OCI-LY1 (cell line): ENCODE measurements at regions not wholly inside any gene's neighbourhood (a gene's known extent, or its start where the extent isn't known, plus 50 kb on each side); places are given as distances from the start of the nearest gene placed in this dataset.

ENCODE experiments used
- H2AFZ ChIP-seq: fragments of 200-600 bp; sonication (generic), shearing (Covaris generic); 2 replicates; pipeline ENCODE4 v1.6.0; 2014; ENCODE audit warnings: antibody characterized with exemption, mild to moderate bottlenecking, low read length
- H3F3A ChIP-seq: fragments of 200-600 bp; sonication (generic), shearing (Covaris generic); 2 replicates; pipeline ENCODE4 v1.6.0; 2014; ENCODE audit warnings: mild to moderate bottlenecking, antibody characterized with exemption, low read length, moderate library complexity; ENCODE audit not compliant: insufficient read depth
- H3K27ac ChIP-seq: fragments of 200-600 bp; sonication (generic); 2 replicates; pipeline ENCODE4 v1.5.1; 2014; ENCODE audit warnings: low read length, mixed run types, mild to moderate bottlenecking, low read depth; ENCODE audit not compliant: poor library complexity, severe bottlenecking
- H3K27me3 ChIP-seq: fragments of 200-600 bp; sonication (generic); 2 replicates; pipeline ENCODE4 v1.6.0; 2014; ENCODE audit warnings: antibody characterized with exemption, mild to moderate bottlenecking, low read length, moderate library complexity; ENCODE audit not compliant: insufficient read depth
- H3K36me3 ChIP-seq: fragments of 200-600 bp; sonication (generic); 2 replicates; pipeline ENCODE4 v1.6.1; 2014; ENCODE audit warnings: mild to moderate bottlenecking, antibody characterized with exemption, low read length, moderate library complexity, mixed read lengths; ENCODE audit not compliant: insufficient read depth
- H3K4me1 ChIP-seq: fragments of 200-600 bp; sonication (generic); 2 replicates; pipeline ENCODE4 v1.5.1; 2014; ENCODE audit warnings: mild to moderate bottlenecking, low read length, moderate library complexity; ENCODE audit not compliant: insufficient read depth, severe bottlenecking
- H3K4me2 ChIP-seq: fragments of 200-600 bp; sonication (generic), shearing (Covaris generic); 2 replicates; pipeline ENCODE4 v1.6.1; 2014; ENCODE audit warnings: low read length
- H3K4me3 ChIP-seq: fragments of 200-600 bp; sonication (generic); 2 replicates; pipeline ENCODE4 v1.5.1; 2014; ENCODE audit warnings: low read length, low read depth, mild to moderate bottlenecking, mixed read lengths; ENCODE audit not compliant: poor library complexity, severe bottlenecking
- H3K79me2 ChIP-seq: fragments of 200-600 bp; shearing (Covaris generic); 2 replicates; pipeline ENCODE4 v1.6.1; 2016; ENCODE audit warnings: mixed run types, low read length, mixed read lengths; ENCODE audit not compliant: insufficient read depth
- H3K9ac ChIP-seq: fragments of 200-600 bp; sonication (generic), shearing (Covaris generic); 2 replicates; pipeline ENCODE4 v1.6.1; 2014; ENCODE audit warnings: mild to moderate bottlenecking, low read length, mixed read lengths
- H3K9me2 ChIP-seq: fragments of 200-600 bp; sonication (generic), shearing (Covaris generic); 2 replicates; pipeline ENCODE4 v1.6.1; 2014; ENCODE audit warnings: low read depth, mild to moderate bottlenecking, low read length, mixed read lengths
- H3K9me3 ChIP-seq: fragments of 200-600 bp; shearing (Covaris generic); 2 replicates; pipeline ENCODE4 v1.6.1; 2014; ENCODE audit warnings: low read length, mixed read lengths
- H4K20me1 ChIP-seq: fragments of 200-600 bp; sonication (generic), shearing (Covaris generic); 2 replicates; pipeline ENCODE4 v1.6.0; 2016; ENCODE audit warnings: mild to moderate bottlenecking, low read length; ENCODE audit not compliant: insufficient read depth
- CTCF ChIP-seq: fragments of 200-600 bp; sonication (generic), shearing (Covaris generic); IDR thresholded peaks from 2 replicates; pipeline ENCODE4 v1.5.1; 2017; ENCODE audit warnings: mild to moderate bottlenecking, antibody characterized with exemption, low read length, moderate library complexity, mixed read lengths
- EZH2 ChIP-seq: fragments of 200-600 bp; sonication (generic), shearing (Covaris generic); IDR thresholded peaks from 2 replicates; pipeline ENCODE4 v1.8.0; 2017; ENCODE audit warnings: borderline replicate concordance, mixed run types, mild to moderate bottlenecking, antibody characterized with exemption, low read length, moderate library complexity, mixed read lengths

- Histone ChIP-seq H3F3A (no peaks in the 10 kb centered on the region), H3K79me2 (no peaks in the 10 kb centered on the region), H3K27me3 (no peaks in the 10 kb centered on the region), H2AFZ (no peak overlapping the region), H3K36me3 (no peaks in the 10 kb centered on the region), H3K9me3 (no peaks in the 10 kb centered on the region), H3K9ac (no peak overlapping the region), H3K27ac (no peak overlapping the region), H3K9me2 (no peaks in the 10 kb centered on the region), H3K4me3 (no peak overlapping the region), H4K20me1 (no peaks in the 10 kb centered on the region), H3K4me2 (no peak overlapping the region), H3K4me1 (no peaks in the 10 kb centered on the region)
- no peak for TF ChIP-seq EZH2
- no peak for TF ChIP-seq CTCF
Measured at GRCh38 chr7:117937753-117938483, 64.7 kb upstream of the CTTNBP2 start.

GRCh38 chr7:117941138-117941810, 68.0 kb upstream of the CTTNBP2 start:
- H2AFZ ChIP-seq = no peak overlapping the region
- no peaks in the 10 kb centered on the region for H3F3A ChIP-seq
- H3K4me2 ChIP-seq = no peak overlapping the region
- no peak overlapping the region for H3K9ac ChIP-seq
- no peaks in the 10 kb centered on the region for H3K9me2 ChIP-seq
- H4K20me1 ChIP-seq = no peaks in the 10 kb centered on the region
- H3K4me3 ChIP-seq = no peak overlapping the region
- H3K4me1 ChIP-seq = no peaks in the 10 kb centered on the region
- TF ChIP-seq CTCF (no peak), EZH2 (no peak)
- no peak overlapping the region for H3K27ac ChIP-seq
- H3K9me3 ChIP-seq = no peaks in the 10 kb centered on the region
- no peaks in the 10 kb centered on the region for H3K79me2 ChIP-seq
- no peaks in the 10 kb centered on the region for H3K27me3 ChIP-seq
- H3K36me3 ChIP-seq = no peaks in the 10 kb centered on the region

GRCh38 chr7:117942780-117943179, 69.5 kb upstream of the CTTNBP2 start:
- H3F3A ChIP-seq = no peaks in the 10 kb centered on the region
- TF ChIP-seq CTCF (no peak), EZH2 (no peak)
- H3K9ac ChIP-seq = no peak overlapping the region
- H3K27me3 ChIP-seq = no peaks in the 10 kb centered on the region
- H4K20me1 ChIP-seq = no peaks in the 10 kb centered on the region
- no peaks in the 10 kb centered on the region for H3K79me2 ChIP-seq
- H3K4me1 ChIP-seq = no peaks in the 10 kb centered on the region
- no peaks in the 10 kb centered on the region for H3K9me3 ChIP-seq
- no peak overlapping the region for H3K27ac ChIP-seq
- H3K9me2 ChIP-seq = no peaks in the 10 kb centered on the region
- no peaks in the 10 kb centered on the region for H3K36me3 ChIP-seq
- H2AFZ ChIP-seq = no peak overlapping the region
- H3K4me2 ChIP-seq = no peak overlapping the region
- no peak overlapping the region for H3K4me3 ChIP-seq
